SK-N-SH treated with all-trans-retinoic acid at 6 μM for 48 hours (cell line): ENCODE measurements at regions not wholly inside any gene's neighbourhood (a gene's known extent, or its start where the extent isn't known, plus 50 kb on each side); places are given as distances from the start of the nearest gene placed in this dataset.
A peak's percentile ranks its signal among the peaks of the same experiment; 100 is the strongest.

Experiments used
- ATAC-seq: fragments of 200-7000 bp; cut with Tn5 transposase; 3 replicates; pipeline ENCODE4 v1.9.1; 2020; ENCODE audit warnings: mild to moderate bottlenecking, moderate library complexity
- ARNTL ChIP-seq: fragments of 450-650 bp; formaldehyde crosslinking; IDR thresholded peaks from 2 replicates; pipeline ENCODE4 v1.5.0; 2020; ENCODE audit warnings: low read depth, mild to moderate bottlenecking, moderate library complexity, borderline replicate concordance
- BACH2 ChIP-seq: fragments of 250-450 bp; sonication (Bioruptor Pico); IDR thresholded peaks from 2 replicates; pipeline ENCODE4 v1.9.0; 2021; ENCODE audit warnings: mild to moderate bottlenecking, borderline replicate concordance
- CREB5 ChIP-seq: fragments of 250-450 bp; sonication (Bioruptor Pico); IDR thresholded peaks from 2 replicates; pipeline ENCODE4 v1.5.1; 2020; ENCODE audit warnings: low read depth, mild to moderate bottlenecking, moderate library complexity
- ESRRG ChIP-seq: fragments of 250-450 bp; sonication (Bioruptor Pico); IDR thresholded peaks from 2 replicates; pipeline ENCODE4 v1.6.1; 2021; ENCODE audit warnings: mild to moderate bottlenecking
- GLIS3 ChIP-seq: fragments of 250-450 bp; sonication (Bioruptor Pico); IDR thresholded peaks from 2 replicates; pipeline ENCODE4 v1.5.0; 2020; ENCODE audit warnings: mild to moderate bottlenecking, moderate library complexity
- ISL1 ChIP-seq: fragments of 250-450 bp; sonication (Bioruptor Pico); IDR thresholded peaks from 2 replicates; pipeline ENCODE4 v2.1.2; 2022; ENCODE audit warnings: mild to moderate bottlenecking, moderate library complexity
- OSR1 ChIP-seq: fragments of 250-450 bp; sonication (Bioruptor Pico); IDR thresholded peaks from 2 replicates; pipeline ENCODE4 v1.8.0; 2022; ENCODE audit warnings: moderate library complexity, mild to moderate bottlenecking, inconsistent platforms
- PATZ1 ChIP-seq: fragments of 250-450 bp; sonication (Bioruptor Pico); IDR thresholded peaks from 2 replicates; pipeline ENCODE4 v1.8.0; 2020; ENCODE audit warnings: mild to moderate bottlenecking, moderate library complexity, borderline replicate concordance
- POU6F1 ChIP-seq: fragments of 250-450 bp; sonication (Bioruptor Pico); IDR thresholded peaks from 2 replicates; pipeline ENCODE4 v1.8.0; 2021; ENCODE audit warnings: low read depth, mild to moderate bottlenecking, moderate library complexity, borderline replicate concordance
- RARB ChIP-seq: fragments of 250-450 bp; sonication (Bioruptor Pico); IDR thresholded peaks from 2 replicates; pipeline ENCODE4 v1.8.0; 2021; ENCODE audit warnings: mild to moderate bottlenecking, moderate library complexity
- SNAI2 ChIP-seq: fragments of 250-450 bp; sonication (Bioruptor Pico); IDR thresholded peaks from 2 replicates; pipeline ENCODE4 v1.5.0; 2020; ENCODE audit warnings: mild to moderate bottlenecking, moderate library complexity
- TCF4 ChIP-seq: fragments of 250-450 bp; sonication (Bioruptor Pico); IDR thresholded peaks from 2 replicates; pipeline ENCODE4 v1.8.0; 2021; ENCODE audit warnings: mild to moderate bottlenecking, moderate library complexity, borderline replicate concordance
- TOX ChIP-seq: fragments of 250-450 bp; sonication (Bioruptor Pico); IDR thresholded peaks from 2 replicates; pipeline ENCODE4 v1.8.0; 2021; ENCODE audit warnings: mild to moderate bottlenecking, moderate library complexity, borderline replicate concordance
- ZC3H10 ChIP-seq: fragments of 250-450 bp; sonication (Bioruptor Pico); IDR thresholded peaks from 2 replicates; pipeline ENCODE4 v1.5.1; 2021; ENCODE audit warnings: mild to moderate bottlenecking, moderate library complexity
- ZFP3 ChIP-seq: fragments of 250-450 bp; sonication (Bioruptor Pico); IDR thresholded peaks from 2 replicates; pipeline ENCODE4 v1.5.0; 2020; ENCODE audit warnings: mild to moderate bottlenecking, moderate library complexity
- ZFP30 ChIP-seq: fragments of 450-650 bp; formaldehyde crosslinking; IDR thresholded peaks from 2 replicates; pipeline ENCODE4 v1.5.0; 2022; ENCODE audit warnings: mild to moderate bottlenecking, moderate library complexity
- ZNF565 ChIP-seq: fragments of 450-650 bp; formaldehyde crosslinking; conservative IDR thresholded peaks from 2 replicates; pipeline ENCODE4 v1.5.0; 2020; ENCODE audit warnings: low read depth, mild to moderate bottlenecking, moderate library complexity
- ZNF70 ChIP-seq: fragments of 450-650 bp; formaldehyde crosslinking; IDR thresholded peaks from 2 replicates; pipeline ENCODE4 v1.5.0; 2020; ENCODE audit warnings: mild to moderate bottlenecking, moderate library complexity
- ZNF8 ChIP-seq: fragments of 450-650 bp; formaldehyde crosslinking; IDR thresholded peaks from 2 replicates; pipeline ENCODE4 v1.5.0; 2020; ENCODE audit warnings: mild to moderate bottlenecking, moderate library complexity
- TF ChIP-seq, protein P1 (sequence below): fragments of 250-450 bp; sonication (Bioruptor Pico); IDR thresholded peaks from 2 replicates; pipeline ENCODE4 v1.5.1; 2021; ENCODE audit warnings: mild to moderate bottlenecking, moderate library complexity

DNA sequence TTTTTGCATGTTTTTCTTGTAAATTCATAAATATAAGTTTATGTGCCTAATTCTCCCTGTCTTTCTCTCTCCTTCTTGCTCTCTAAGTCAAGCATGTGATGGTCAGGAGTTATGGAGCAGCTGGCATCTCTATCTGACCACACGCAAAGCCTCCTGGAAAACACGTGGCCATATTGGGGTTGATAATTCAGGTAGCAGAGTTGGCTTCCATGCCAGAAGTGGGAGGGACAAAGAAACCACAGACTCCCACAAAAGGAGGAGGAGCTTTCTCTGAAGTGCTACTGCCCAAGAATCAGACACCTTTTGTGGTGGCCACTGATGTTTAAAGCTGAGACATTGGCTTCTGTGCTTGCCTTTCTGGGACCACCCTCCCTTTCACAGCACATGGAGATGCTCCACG is 517.6 kb upstream of the TMEM132C start:
- ATAC-seq: no peak

GRCh38 chr12:127750076-127750840 is 516.7 kb upstream of the TMEM132C start:
- ATAC-seq: no peak
- no peak for TF ChIP-seq PATZ1 (CRISPR knock-in tag)
- no peak for TF ChIP-seq ZFP3 (CRISPR knock-in tag)
- peak; percentile 80 for TF ChIP-seq ISL1 (CRISPR knock-in tag)
- TF ChIP-seq ESRRG (CRISPR knock-in tag): 0 out of 2 replicates have a peak, but pooled peaks have one; percentile 63
- TF ChIP-seq, protein P1, sequence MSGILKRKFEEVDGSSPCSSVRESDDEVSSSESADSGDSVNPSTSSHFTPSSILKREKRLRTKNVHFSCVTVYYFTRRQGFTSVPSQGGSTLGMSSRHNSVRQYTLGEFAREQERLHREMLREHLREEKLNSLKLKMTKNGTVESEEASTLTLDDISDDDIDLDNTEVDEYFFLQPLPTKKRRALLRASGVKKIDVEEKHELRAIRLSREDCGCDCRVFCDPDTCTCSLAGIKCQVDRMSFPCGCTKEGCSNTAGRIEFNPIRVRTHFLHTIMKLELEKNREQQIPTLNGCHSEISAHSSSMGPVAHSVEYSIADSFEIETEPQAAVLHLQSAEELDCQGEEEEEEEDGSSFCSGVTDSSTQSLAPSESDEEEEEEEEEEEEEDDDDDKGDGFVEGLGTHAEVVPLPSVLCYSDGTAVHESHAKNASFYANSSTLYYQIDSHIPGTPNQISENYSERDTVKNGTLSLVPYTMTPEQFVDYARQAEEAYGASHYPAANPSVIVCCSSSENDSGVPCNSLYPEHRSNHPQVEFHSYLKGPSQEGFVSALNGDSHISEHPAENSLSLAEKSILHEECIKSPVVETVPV (CRISPR knock-in tag): no peak
- no peak for TF ChIP-seq TOX (CRISPR knock-in tag)
- no peak for TF ChIP-seq ZNF565 (CRISPR knock-in tag)

More for the DNA sequence above, 517.6 kb upstream of the TMEM132C start:
- TF ChIP-seq TCF4 (no peak), CREB5 (CRISPR knock-in tag) (no peak)

DNA sequence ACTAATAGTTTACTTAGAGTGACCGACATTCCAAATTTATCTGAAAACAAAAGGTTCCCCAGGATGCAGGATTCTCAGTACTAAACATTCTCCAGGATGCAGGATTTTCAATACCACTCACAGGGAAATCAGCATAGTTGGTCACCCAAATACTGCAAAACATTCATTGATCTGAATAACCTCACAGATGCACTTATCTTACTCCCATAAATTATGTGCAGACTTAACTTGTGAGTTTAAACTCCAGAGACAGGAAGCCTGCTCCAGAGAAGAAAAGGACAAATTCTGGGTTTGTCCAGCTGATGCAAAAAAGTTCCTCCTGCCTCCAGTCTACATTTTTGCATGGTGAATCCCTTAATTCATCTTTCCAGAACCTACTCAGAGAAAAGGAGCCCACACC is 514.2 kb upstream of the TMEM132C start:
- no peak for ATAC-seq
- no peak for TF ChIP-seq PATZ1 (CRISPR knock-in tag)
- TF ChIP-seq ZNF8 (CRISPR knock-in tag): no peak

- ATAC-seq: no peak
- TF ChIP-seq ZFP30 (CRISPR knock-in tag) (no peak), ZFP3 (CRISPR knock-in tag) (no peak)
Observed at GRCh38 chr12:127760357-127760756, 506.6 kb upstream of the TMEM132C start.

DNA sequence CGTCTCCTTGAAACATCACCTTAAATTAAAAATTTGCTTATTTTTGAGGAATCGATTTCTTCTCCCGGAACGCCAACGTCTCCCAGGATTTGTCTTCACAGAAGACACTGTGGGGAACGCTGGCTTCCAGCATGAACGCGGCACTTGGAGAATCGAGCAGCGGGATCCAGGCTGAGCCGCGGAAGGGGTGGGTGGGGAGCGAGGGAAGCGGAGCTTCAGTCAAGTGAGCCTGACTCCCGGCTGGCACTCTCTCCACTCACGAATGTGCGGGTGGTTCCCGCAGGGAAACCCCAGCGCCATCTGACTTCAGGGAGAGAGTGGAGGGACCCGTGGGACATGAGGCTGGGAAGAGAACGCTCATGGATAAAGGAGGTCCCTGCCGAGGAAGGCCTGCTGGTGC is 506.0 kb upstream of the TMEM132C start:
- no peak for ATAC-seq
- TF ChIP-seq BACH2 (no peak), GLIS3 (no peak), POU6F1 (no peak), ZNF8 (CRISPR knock-in tag) (no peak), ZC3H10 (CRISPR knock-in tag) (no peak), ZFP3 (CRISPR knock-in tag) (no peak), CREB5 (CRISPR knock-in tag) (no peak), ARNTL (CRISPR knock-in tag) (no peak), RARB (CRISPR knock-in tag) (no peak), ZNF70 (CRISPR knock-in tag) (no peak), TOX (CRISPR knock-in tag) (no peak), OSR1 (no peak), SNAI2 (CRISPR knock-in tag) (no peak), PATZ1 (CRISPR knock-in tag) (no peak), ESRRG (CRISPR knock-in tag) (no peak)
- TF ChIP-seq, protein P1 (CRISPR knock-in tag): no peak
